VCaP (cell line): ENCODE measurements at regions not wholly inside any gene's neighbourhood (a gene's known extent, or its start where the extent isn't known, plus 50 kb on each side); places are given as distances from the start of the nearest gene placed in this dataset.

ENCODE experiments used
- H3K27ac ChIP-seq: fragments of 450-650 bp; 2 replicates; pipeline ENCODE4 v1.5.1; 2017
- CTCF ChIP-seq: fragments of 450-650 bp; conservative IDR thresholded peaks from 2 replicates; pipeline ENCODE4 v1.5.1; 2017; ENCODE audit warnings: mild to moderate bottlenecking, moderate library complexity

- no peak for TF ChIP-seq CTCF
- no peak overlapping the region for H3K27ac ChIP-seq
These were observed 81.7 kb downstream of the NABP1 start for GRCh38 chr2:191759680-191760079.

- no peak for TF ChIP-seq CTCF
- H3K27ac ChIP-seq, result no peak overlapping the region
These were observed 82.8 kb downstream of the NABP1 start for GRCh38 chr2:191760655-191761262.

- H3K27ac ChIP-seq, result no peak overlapping the region
- TF ChIP-seq CTCF, result no peak
These were observed 73.8 kb downstream of the CAVIN2 start for GRCh38 chr2:191773136-191773535.

- no peak overlapping the region for H3K27ac ChIP-seq
- TF ChIP-seq CTCF, result no peak
These were observed 69.5 kb downstream of the CAVIN2 start for GRCh38 chr2:191777351-191777750.

GRCh38 chr2:191778041-191778440 is 68.8 kb downstream of the CAVIN2 start:
- no peak for TF ChIP-seq CTCF
- H3K27ac ChIP-seq, result no peak overlapping the region

- no peak for TF ChIP-seq CTCF
- H3K27ac ChIP-seq, result no peak overlapping the region
These were observed 64.5 kb downstream of the CAVIN2 start for GRCh38 chr2:191782351-191782750.

GRCh38 chr2:191783416-191783815 is 63.5 kb downstream of the CAVIN2 start:
- H3K27ac ChIP-seq, result no peak overlapping the region
- TF ChIP-seq CTCF, result no peak
